GM12878 (cell line): ENCODE measurements at regions not wholly inside any gene's neighbourhood (a gene's known extent, or its start where the extent isn't known, plus 50 kb on each side); places are given as distances from the start of the nearest gene placed in this dataset.
A peak's percentile ranks its signal among the peaks of the same experiment; 100 is the strongest.

Experiments used
- ATAC-seq: fragments of 200-7000 bp; cut with Tn5 transposase; 3 replicates; pipeline ENCODE4 v1.9.1; 2020; ENCODE audit warnings: mild to moderate bottlenecking, moderate library complexity
- BruUV-seq: library from RNA; stranded (reverse); fragments of 400-500 nt; replicated peaks from 2 replicates; lab custom pipeline; 2021; lab: Mats Ljungman, UMichigan
- CTCF ChIA-PET: fragments of 300-600 bp; sonication (Branson Sonifier 250); formaldehyde crosslinking; extraction: SDS; loops from one replicate; lab custom pipeline; 2021; ENCODE audit warnings: inconsistent platforms; lab: Yijun Ruan, JAX
- POLR2A ChIA-PET: fragments of 350-600 bp; formaldehyde crosslinking; extraction: SDS; loops from one replicate; lab custom pipeline; 2021; ENCODE audit warnings: inconsistent platforms; lab: Charles Lee
- RAD21 ChIA-PET: fragments of 300-600 bp; sonication (Branson Sonifier 250); formaldehyde crosslinking; loops from one replicate; lab custom pipeline; 2023; ENCODE audit warnings: antibody characterized with exemption; ENCODE audit not compliant: unreplicated experiment; lab: Charles Lee
- SMC1A ChIA-PET: fragments of 300-600 bp; sonication (Branson Sonifier 250); formaldehyde crosslinking; loops from one replicate; lab custom pipeline; 2023; ENCODE audit not compliant: unreplicated experiment, uncharacterized antibody; lab: Charles Lee
- DNase-seq: peaks from one replicate; pipeline ENCODE4 v3.0.0-alpha.2; 2011; ENCODE audit warnings: low read depth, low spot score
- FAIRE-seq: peaks from 3 replicates; lab custom pipeline; 2011; peaks lifted over from hg19 to GRCh38; lab: Jason Lieb, UNC
- H2AFZ ChIP-seq: 2 replicates; pipeline ENCODE4 v1.6.0; 2011; ENCODE audit warnings: low read depth, low read length, control low read depth; ENCODE audit not compliant: control insufficient read depth
- H3K27ac ChIP-seq: 2 replicates; pipeline ENCODE4 v1.5.1; 2011; ENCODE audit warnings: control low read depth; ENCODE audit not compliant: control insufficient read depth, insufficient read depth
- H3K27me3 ChIP-seq, 2 experiments: replicated peaks in 1 of 2; 2 replicates each; pipeline versions ENCODE4 v1.6.0 to v1.6.1; 2011; ENCODE audit warnings: low read length in 1 of 2; ENCODE audit not compliant: control insufficient read depth in 2 of 2, insufficient read depth in 2 of 2
- H3K36me3 ChIP-seq, 2 experiments: 2 replicates each; pipeline ENCODE4 v1.5.1; 2011; ENCODE audit warnings: low read length in 1 of 2; ENCODE audit not compliant: control insufficient read depth in 2 of 2, insufficient read depth in 2 of 2
- H3K4me1 ChIP-seq: 2 replicates; pipeline ENCODE4 v1.6.1; 2011; ENCODE audit warnings: mild to moderate bottlenecking, low read length, moderate library complexity, mixed read lengths; ENCODE audit not compliant: control insufficient read depth, insufficient read depth
- H3K4me2 ChIP-seq: 2 replicates; pipeline ENCODE4 v1.6.0; 2011; ENCODE audit warnings: control low read depth; ENCODE audit not compliant: control insufficient read depth, insufficient read depth
- H3K4me3 ChIP-seq: fragments of 200-600 bp; sonication (generic); 2 replicates; pipeline ENCODE4 v1.5.1; 2016
- H3K79me2 ChIP-seq: 2 replicates; pipeline ENCODE4 v1.6.0; 2011; ENCODE audit warnings: low read length; ENCODE audit not compliant: control insufficient read depth, insufficient read depth
- H3K9ac ChIP-seq: 2 replicates; pipeline ENCODE4 v1.8.0; 2011; ENCODE audit warnings: low read length, control low read depth, mixed read lengths; ENCODE audit not compliant: control insufficient read depth, insufficient read depth
- H3K9me3 ChIP-seq: replicated peaks from 3 replicates; pipeline ENCODE4 v1.5.1; 2011; ENCODE audit warnings: mild to moderate bottlenecking, low read length; ENCODE audit not compliant: control insufficient read depth, insufficient read depth
- H4K20me1 ChIP-seq: 2 replicates; pipeline ENCODE4 v1.6.0; 2011; ENCODE audit not compliant: control insufficient read depth, insufficient read depth
- BACH1 ChIP-seq: fragments of 450-650 bp; IDR thresholded peaks from 2 replicates; pipeline ENCODE4 v1.6.1; 2017; ENCODE audit warnings: mild to moderate bottlenecking, borderline replicate concordance
- BMI1 ChIP-seq: fragments of 450-650 bp; IDR thresholded peaks from 2 replicates; pipeline ENCODE4 v1.6.1; 2016; ENCODE audit warnings: mild to moderate bottlenecking, moderate library complexity, borderline replicate concordance
- CHD4 ChIP-seq: fragments of 200-600 bp; sonication (generic); IDR thresholded peaks from 2 replicates; pipeline ENCODE4 v1.6.1; 2016; ENCODE audit warnings: mild to moderate bottlenecking
- CREB1 ChIP-seq: IDR thresholded peaks from 2 replicates; pipeline ENCODE4 v1.6.1; 2012; ENCODE audit warnings: low read depth, mild to moderate bottlenecking, inconsistent platforms
- EGR1 ChIP-seq, 2 experiments: IDR thresholded peaks; 1 replicate in 1 of 2; 2 replicates in 1 of 2; pipeline ENCODE4 v1.6.1; 2011 to 2012; ENCODE audit warnings: low read depth in 2 of 2, low read length in 2 of 2, borderline replicate concordance in 1 of 2, mild to moderate bottlenecking in 1 of 2, moderate library complexity in 1 of 2
- EP300 ChIP-seq, 2 experiments: fragments of 150-350 bp in 1 of 2; IDR thresholded peaks; 2 replicates each; pipeline ENCODE4 v1.6.1; 2011 to 2012; ENCODE audit warnings: low read depth in 2 of 2, low read length in 2 of 2, borderline replicate concordance in 1 of 2, improper control_type of control experiment in 1 of 2, inconsistent platforms in 1 of 2; ENCODE audit not compliant: control insufficient read depth in 1 of 2
- ETV6 ChIP-seq, 2 experiments: fragments of 450-650 bp in 1 of 2; IDR thresholded peaks in 1 of 2; conservative IDR thresholded peaks in 1 of 2; 2 replicates each; pipeline ENCODE4 v1.6.1; 2014; ENCODE audit warnings: antibody characterized with exemption in 1 of 2, borderline replicate concordance in 1 of 2, low read depth in 1 of 2, mild to moderate bottlenecking in 1 of 2, moderate library complexity in 1 of 2
- KAT2A ChIP-seq: conservative IDR thresholded peaks from 2 replicates; pipeline ENCODE4 v1.6.1; 2011; ENCODE audit warnings: low read depth, low read length; ENCODE audit not compliant: control insufficient read depth
- MEF2A ChIP-seq: IDR thresholded peaks from 2 replicates; pipeline ENCODE4 v1.6.1; 2011; ENCODE audit warnings: low read depth, mild to moderate bottlenecking, low read length, moderate library complexity; ENCODE audit not compliant: insufficient read depth
- MEF2B ChIP-seq: fragments of 450-650 bp; IDR thresholded peaks from 2 replicates; pipeline ENCODE4 v1.6.1; 2018; ENCODE audit warnings: mild to moderate bottlenecking, moderate library complexity; ENCODE audit not compliant: partially characterized antibody, poor library complexity, severe bottlenecking
- NFIC ChIP-seq: IDR thresholded peaks from 2 replicates; pipeline ENCODE4 v1.6.1; 2012; ENCODE audit warnings: low read depth, mild to moderate bottlenecking, inconsistent platforms, low read length, moderate library complexity
- NR2C1 ChIP-seq: fragments of 450-650 bp; IDR thresholded peaks from 2 replicates; pipeline ENCODE4 v1.6.1; 2017; ENCODE audit warnings: antibody characterized with exemption, mild to moderate bottlenecking, moderate library complexity
- PAX8 ChIP-seq: fragments of 450-650 bp; IDR thresholded peaks from 2 replicates; pipeline ENCODE4 v1.6.1; 2017; ENCODE audit warnings: mild to moderate bottlenecking, moderate library complexity
- SP1 ChIP-seq: IDR thresholded peaks from one replicate; pipeline ENCODE4 v1.6.1; 2011; ENCODE audit warnings: low read depth, low read length
- SPI1 ChIP-seq: IDR thresholded peaks from 2 replicates; pipeline ENCODE4 v1.6.1; 2011; ENCODE audit warnings: low read depth, mild to moderate bottlenecking, low read length, moderate library complexity, borderline replicate concordance; ENCODE audit not compliant: insufficient read depth
- SREBF1 ChIP-seq: IDR thresholded peaks from 2 replicates; pipeline ENCODE4 v1.6.1; 2012; ENCODE audit warnings: mild to moderate bottlenecking, low read length
- YBX1 ChIP-seq: fragments of 450-650 bp; IDR thresholded peaks from 2 replicates; pipeline ENCODE4 v1.6.1; 2016; ENCODE audit warnings: antibody characterized with exemption
- ZNF24 ChIP-seq: fragments of 450-650 bp; IDR thresholded peaks from 2 replicates; pipeline ENCODE4 v1.6.1; 2017; ENCODE audit warnings: antibody characterized with exemption, mild to moderate bottlenecking
- in situ Hi-C: fragments of 300-500 bp; cut with MboI; formaldehyde crosslinking; loops from 9 replicates; pipeline ENCODE4 v1.14.3; 2018; ENCODE audit warnings: mixed read lengths
- intact Hi-C: fragments of 100-400 bp; cut with micrococcal nuclease; formaldehyde crosslinking; loops from one replicate; pipeline ENCODE4 v1.14.2; 2022; ENCODE audit not compliant: unreplicated experiment
- TF ChIP-seq, protein P1 (sequence below): fragments of 450-650 bp; IDR thresholded peaks from 2 replicates; pipeline ENCODE4 v1.6.1; 2017; ENCODE audit warnings: low read depth, mild to moderate bottlenecking, moderate library complexity

DNA sequence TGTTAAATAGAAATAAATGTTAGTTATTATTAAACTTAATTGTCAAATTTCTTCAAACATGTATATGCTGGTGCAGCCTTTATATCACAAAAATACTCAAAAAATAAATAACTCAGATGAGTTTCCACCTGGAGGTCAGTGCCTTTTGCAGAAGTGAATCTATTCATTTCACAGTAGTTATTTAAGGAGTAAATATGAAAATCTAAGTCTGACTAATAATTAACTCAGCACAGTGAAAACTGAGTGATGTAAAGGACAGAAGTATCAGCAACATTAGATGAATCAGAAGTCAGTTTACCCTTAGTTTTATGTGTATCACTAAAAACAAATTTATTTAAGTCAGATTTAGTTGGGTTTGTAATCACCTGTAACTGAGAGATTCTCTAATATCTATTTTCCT is 2135.4 kb downstream of the MRPL39 start:
- H3K4me3 ChIP-seq: no peak overlapping the region
- no peaks in the 10 kb centered on the region for H3K36me3 ChIP-seq
- H3K27me3 ChIP-seq: no peaks in the 10 kb centered on the region
- RAD21 ChIA-PET: interaction anchor here (1.8 kb wide), 1 partner anchor 17 kb away, joined by 6 read pairs; no protein-coding TSS in a partner anchor
- CTCF ChIA-PET: interaction anchor here (1.0 kb wide), 2 partner anchors 11 to 54 kb away, joined by 3 read pairs; no protein-coding TSS in a partner anchor
- H4K20me1 ChIP-seq: no peaks in the 10 kb centered on the region
- in situ Hi-C loops: no loop called here
- no peaks in the 10 kb centered on the region for H3K79me2 ChIP-seq
- H3K9me3 ChIP-seq: no peaks in the 10 kb centered on the region
- H3K9ac ChIP-seq: no peak overlapping the region
- SMC1A ChIA-PET: interaction anchor here (1.4 kb wide), 1 partner anchor 16 kb away, joined by 4 read pairs; no protein-coding TSS in a partner anchor
- BruUV-seq: no TSS peak
- POLR2A ChIA-PET: no interaction called here
- no peak overlapping the region for H3K27ac ChIP-seq
- FAIRE-seq (no peak), ATAC-seq (peak; percentile 91), DNase-seq (no peak)
- TF ChIP-seq EGR1 (IDR thresholded peaks at IDR 0.05; ENCODE audit: borderline replicate concordance in 1 of 2, low read depth in 2 of 2, low read length in 2 of 2) (no peak), SREBF1 (no peak; the same call in 1 of the 2 replicates), PAX8 (no peak), MEF2B (peak; percentile 74), CREB1 (no peak), ETV6 (conservative IDR thresholded peaks at IDR 0.05 in 1 of 2, IDR thresholded peaks at IDR 0.05 in 1 of 2; ENCODE audit: borderline replicate concordance in 1 of 2, low read depth in 1 of 2) (no peak), EP300 (IDR thresholded peaks at IDR 0.05; ENCODE audit: borderline replicate concordance in 1 of 2, control insufficient read depth in 1 of 2, low read depth in 2 of 2, low read length in 2 of 2) (peak in 1 of 2 experiments; percentile 37; a peak in 1 of 4 replicates), SP1 (no peak), BACH1 (no peak), NR2C1 (no peak), MEF2A (no peak), SPI1 (peak; percentile 29; the same call in 1 of the 2 replicates), NFIC (no peak), CHD4 (no peak), ZNF24 (no peak), KAT2A (no peak), BMI1 (no peak), YBX1 (no peak)
- TF ChIP-seq, protein P1, sequence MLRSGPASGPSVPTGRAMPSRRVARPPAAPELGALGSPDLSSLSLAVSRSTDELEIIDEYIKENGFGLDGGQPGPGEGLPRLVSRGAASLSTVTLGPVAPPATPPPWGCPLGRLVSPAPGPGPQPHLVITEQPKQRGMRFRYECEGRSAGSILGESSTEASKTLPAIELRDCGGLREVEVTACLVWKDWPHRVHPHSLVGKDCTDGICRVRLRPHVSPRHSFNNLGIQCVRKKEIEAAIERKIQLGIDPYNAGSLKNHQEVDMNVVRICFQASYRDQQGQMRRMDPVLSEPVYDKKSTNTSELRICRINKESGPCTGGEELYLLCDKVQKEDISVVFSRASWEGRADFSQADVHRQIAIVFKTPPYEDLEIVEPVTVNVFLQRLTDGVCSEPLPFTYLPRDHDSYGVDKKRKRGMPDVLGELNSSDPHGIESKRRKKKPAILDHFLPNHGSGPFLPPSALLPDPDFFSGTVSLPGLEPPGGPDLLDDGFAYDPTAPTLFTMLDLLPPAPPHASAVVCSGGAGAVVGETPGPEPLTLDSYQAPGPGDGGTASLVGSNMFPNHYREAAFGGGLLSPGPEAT: 0 out of 2 replicates have a peak, but pooled peaks have one; percentile 15
- no peak overlapping the region for H3K4me2 ChIP-seq
- H3K4me1 ChIP-seq: no peaks in the 10 kb centered on the region
- intact Hi-C loops: no loop called here
- no peak overlapping the region for H2AFZ ChIP-seq
